Jurkat, Clone E6-1 (cell line): ENCODE measurements at regions not wholly inside any gene's neighbourhood (a gene's known extent, or its start where the extent isn't known, plus 50 kb on each side); places are given as distances from the start of the nearest gene placed in this dataset.

ENCODE experiments used
- DNase-seq: peaks from one replicate; pipeline ENCODE4 v3.0.0-alpha.2; 2011; ENCODE audit warnings: low read depth, low spot score
- H3K4me3 ChIP-seq: 2 replicates; pipeline ENCODE4 v1.5.1; 2011; ENCODE audit warnings: mild to moderate bottlenecking, low read length, control low read depth, moderate library complexity

DNA sequence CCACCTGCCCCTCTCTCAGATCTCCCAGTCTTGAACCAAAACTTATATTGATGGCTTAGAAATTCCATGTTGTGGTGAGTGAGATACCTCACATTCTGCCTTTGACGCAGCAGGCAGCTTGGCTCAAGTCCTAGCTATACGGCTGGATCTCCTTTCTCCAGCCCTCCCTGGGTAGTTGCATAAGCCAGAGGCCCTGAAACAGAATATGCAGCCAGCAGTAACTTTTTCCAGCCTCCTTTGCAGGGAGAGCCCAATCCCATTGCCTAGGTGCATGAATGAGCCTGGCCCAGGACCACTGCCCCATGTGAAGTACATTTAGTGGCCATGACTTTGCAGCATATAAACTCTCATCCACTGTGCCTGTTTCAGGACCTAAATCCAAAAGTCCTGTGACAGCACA, 202.2 kb upstream of the CDYL start:
- H3K4me3 ChIP-seq = no peak overlapping the region
- no peak for DNase-seq

DNA sequence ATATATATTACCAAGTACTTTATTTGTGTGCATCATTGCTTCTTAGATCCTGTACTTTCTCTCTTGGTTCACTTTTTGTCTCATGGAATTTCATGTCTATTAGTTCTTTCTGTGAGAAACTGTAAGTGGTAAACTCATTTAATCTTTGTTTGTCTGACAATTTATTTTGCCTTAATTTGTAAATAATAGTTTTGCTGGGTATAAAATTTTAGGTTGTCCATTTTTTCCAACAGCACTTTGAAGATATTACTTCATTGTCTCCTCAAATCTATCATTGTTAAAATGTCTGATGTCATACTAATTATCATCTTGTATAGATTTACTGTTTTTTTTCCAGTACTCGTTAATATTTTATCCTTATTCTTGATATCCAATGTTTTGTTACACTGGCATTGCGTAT, 205.2 kb upstream of the CDYL start:
- DNase-seq = no peak
- H3K4me3 ChIP-seq = no peak overlapping the region

DNA sequence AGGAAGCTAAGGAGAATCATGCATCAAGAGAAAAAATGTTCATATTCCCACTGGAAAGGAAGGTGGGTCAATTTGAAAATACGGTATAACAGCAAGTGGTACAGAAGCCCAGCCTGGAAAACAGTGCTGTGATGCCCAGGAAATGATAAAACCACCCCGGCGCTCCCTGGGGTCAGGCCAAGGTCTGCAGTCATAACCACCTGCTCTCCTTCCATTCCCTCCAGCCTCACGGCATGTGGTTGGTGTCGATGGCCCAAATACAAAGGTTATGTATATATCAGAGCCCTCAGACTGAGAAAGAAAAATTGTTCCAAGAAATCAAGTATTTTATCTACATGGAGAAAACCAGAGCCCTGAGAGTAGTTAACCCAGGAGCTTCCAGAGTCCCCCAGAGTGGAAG, 208.1 kb upstream of the CDYL start:
- DNase-seq = no peak
- no peak overlapping the region for H3K4me3 ChIP-seq

DNA sequence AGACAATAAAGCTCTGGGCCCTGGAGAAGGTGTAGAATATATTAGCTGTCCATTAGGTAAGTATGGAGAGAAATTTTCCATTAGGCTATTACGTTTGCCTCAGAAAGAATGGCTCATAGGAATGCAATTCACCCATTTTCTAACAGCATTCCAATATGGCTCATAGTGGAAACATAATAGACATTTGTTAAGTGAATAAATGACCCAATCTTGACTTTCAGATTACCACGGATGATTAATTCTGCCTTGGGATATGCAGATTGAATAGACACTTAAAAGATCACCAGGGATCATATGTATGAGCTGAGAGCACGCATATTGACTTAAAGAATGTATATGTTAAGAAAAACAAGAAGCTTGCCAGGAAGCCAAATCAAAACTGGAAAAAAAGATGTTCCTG, 209.1 kb upstream of the CDYL start:
- no peak for DNase-seq

DNA sequence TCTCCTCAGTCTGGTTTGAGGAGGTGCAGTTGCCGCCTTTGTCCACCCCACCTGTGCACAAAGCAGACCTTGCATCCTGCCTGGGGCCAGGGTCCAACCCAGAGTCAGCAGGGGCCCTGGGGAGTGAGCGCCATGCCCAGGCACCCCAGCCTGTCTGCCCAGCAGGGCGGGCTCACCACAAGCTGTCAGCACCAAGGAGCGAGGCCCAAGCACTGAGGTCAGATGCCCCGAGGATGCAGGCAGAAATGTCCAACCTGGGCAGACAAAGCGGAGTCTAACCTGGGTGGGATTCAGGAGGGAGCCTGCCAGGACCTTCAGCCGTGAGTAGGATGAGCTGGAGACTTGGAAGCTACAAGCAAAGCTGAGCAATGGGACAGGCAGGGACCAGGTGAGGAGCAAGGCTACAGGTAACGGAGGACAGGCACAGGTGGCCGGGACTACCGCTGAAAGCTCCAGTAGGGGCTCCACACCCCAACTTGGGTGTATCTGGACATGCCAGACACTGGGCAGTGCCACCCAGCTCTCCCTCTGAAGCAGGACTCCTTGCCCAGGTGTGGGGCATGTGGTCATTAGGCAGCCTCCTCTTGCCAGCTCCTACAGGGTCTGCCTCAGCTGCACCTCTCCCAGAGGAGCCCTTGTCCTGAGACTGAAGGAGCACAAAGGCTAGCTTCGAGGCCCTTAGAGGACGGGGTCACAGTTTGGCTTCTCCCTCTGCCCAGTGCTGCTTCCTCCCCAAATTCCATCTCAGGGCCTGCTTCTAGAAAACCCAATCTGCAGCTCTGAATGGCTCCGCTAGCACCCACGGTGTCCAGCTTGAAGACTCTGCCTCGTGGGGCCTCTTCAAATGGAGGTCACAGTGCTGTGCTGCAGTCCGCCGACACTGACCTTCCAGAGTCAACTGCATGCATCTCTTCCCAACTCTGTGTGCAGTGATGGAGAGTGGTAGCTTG, 210.6 kb upstream of the CDYL start:
- DNase-seq = no peak
- no peak overlapping the region for H3K4me3 ChIP-seq

More for the DNA sequence above, 209.1 kb upstream of the CDYL start:
- no peak overlapping the region for H3K4me3 ChIP-seq

DNA sequence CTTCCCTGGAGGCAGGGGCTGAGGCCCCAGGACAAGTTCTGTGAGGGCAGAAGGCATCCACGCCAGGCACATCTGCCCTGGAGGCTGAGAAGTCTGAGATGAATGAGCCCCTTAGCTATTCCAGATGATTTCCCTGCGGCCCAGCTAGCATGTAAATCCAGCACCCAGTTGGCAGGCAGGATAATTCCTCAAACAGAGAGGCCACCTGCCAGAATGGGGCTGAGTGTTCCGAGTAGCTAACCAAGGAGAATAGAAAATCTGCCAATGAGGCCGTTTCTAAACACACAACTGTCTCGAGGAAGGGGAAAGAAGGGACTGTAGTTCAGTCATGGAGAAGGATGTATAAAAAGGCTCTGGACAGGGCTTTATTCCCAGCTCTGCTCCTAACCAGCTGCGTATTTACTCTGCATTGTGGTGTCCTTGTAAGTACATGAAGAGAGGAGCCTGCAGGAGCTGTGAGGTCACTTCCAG, 211.4 kb upstream of the CDYL start:
- no peak overlapping the region for H3K4me3 ChIP-seq
- DNase-seq = no peak

DNA sequence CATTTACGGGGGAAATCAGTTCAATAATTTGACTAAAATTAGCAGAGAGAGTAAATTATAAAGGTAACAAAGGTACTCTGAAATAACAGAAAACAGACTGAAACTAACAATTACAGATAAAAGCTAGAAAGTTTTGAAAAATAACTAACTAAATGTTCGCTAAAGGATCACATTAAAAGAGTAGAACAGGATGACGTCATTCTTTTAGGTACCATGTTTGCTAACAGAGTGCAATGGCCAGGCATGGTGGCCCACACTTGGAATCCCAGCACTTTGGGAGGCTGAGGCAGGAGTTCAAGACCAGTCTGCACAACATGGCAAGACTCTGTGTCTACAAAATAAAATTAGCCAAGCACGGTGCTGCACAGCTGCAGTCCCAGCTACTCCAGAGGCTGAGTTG, 212.3 kb upstream of the CDYL start:
- H3K4me3 ChIP-seq = no peak overlapping the region
- no peak for DNase-seq

DNA sequence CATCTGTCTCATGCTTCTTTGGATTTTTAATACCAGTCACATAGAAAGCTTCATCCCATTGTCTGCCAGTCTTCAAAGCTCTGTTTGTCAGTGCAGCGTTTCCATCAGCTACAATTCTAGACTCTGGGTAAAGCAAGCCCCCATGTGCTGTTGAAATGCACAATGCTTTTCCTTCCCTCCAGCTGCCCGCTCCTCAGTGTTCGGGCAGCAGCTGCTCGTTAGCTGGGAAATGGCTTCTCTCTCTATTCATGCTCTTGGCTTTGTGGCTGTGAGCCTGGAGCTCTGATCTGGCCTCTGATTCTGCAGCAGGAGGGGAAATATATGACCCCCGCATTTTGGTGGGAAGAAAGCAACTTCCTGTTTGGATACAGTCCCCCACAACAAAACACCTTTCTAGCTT, 213.0 kb upstream of the CDYL start:
- no peak overlapping the region for H3K4me3 ChIP-seq
- DNase-seq = no peak

DNA sequence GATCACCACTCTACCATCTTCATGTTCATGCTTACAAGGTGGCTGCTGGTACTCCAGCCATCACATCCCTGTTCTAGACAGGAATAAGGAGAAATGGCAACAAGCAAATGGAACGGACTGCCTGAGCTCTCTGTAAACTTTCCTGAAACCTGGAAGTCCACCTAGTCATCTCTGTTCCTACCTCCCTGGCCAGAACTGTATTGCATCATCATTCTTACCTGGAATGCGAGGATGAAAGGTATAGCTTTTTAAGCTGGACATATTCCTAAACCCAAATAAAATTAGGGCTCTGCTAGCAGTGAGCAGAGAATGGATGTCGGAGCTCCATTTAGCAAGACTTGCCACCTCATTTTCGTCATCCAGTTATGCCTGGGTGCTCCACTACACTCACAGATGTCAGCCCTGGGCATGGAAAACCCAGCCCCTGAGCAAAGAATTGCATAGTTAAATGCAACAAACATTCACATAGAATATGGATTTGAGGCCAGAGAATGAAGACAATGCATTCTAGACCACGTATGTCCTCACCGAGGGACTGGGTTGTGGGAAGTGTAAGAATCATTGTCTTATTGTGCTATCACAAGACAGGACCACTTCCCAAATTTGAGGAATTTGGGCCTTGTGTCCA, 214.3 kb upstream of the CDYL start:
- no peak for DNase-seq
- H3K4me3 ChIP-seq = no peak overlapping the region

DNA sequence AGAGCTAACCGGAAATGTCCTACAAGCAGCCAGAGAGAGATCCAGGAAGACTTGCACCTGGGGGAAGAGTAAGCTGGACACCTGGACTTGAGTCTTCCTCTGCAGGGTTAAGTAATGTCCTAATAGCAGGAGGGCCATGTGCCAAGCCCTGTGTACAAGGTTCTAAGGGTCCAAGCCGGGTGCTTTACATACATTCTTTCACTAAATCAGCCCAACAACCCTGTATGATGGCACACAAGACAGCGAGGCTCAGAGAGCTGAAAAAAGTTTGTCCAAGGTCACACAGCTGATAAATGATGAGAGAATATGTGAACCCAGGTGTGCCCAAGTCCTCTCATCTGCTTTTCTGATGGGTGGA, 215.1 kb upstream of the CDYL start:
- no peak overlapping the region for H3K4me3 ChIP-seq
- no peak for DNase-seq

DNA sequence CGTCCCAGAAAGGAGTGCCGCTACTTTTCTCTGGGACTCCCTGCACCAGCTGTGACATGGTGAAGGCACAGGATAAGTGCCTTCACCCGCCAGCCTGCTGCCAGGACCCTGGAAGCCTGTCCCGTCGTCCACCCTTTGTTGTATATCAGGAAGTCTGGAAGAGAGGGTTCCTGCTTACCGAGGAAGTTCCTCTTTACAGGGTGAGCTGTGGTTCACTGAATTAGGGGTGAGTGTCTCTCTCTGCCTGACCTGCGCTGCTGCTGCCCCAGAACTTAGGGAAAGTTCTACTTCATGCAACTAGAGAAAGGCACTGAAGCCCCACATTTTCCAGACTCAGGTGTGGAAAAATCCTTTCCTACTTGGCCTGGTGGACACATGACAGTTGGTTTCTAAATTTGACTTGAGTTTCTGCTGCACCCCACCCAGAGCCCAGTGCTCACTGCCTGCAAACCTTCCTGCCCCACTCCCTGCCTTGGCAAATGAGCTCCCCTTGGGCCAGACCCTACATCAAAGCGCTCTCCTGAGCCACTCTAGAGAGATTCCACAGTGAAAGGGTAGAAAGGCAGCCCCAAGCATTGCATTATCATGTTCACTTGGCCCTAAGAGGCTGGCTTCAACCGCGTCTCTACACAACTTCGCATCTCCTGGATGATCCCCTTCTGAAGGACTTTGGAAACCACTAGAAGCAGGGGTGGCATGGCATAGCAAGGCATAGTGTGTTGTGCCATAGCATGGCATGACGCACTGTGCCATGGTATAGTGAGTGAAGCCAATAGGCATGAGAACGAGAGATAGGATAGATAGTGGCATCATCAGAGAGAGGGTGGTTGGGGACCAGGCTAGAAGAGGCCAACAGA, 215.8 kb upstream of the CDYL start:
- H3K4me3 ChIP-seq = no peak overlapping the region
- DNase-seq = no peak

DNA sequence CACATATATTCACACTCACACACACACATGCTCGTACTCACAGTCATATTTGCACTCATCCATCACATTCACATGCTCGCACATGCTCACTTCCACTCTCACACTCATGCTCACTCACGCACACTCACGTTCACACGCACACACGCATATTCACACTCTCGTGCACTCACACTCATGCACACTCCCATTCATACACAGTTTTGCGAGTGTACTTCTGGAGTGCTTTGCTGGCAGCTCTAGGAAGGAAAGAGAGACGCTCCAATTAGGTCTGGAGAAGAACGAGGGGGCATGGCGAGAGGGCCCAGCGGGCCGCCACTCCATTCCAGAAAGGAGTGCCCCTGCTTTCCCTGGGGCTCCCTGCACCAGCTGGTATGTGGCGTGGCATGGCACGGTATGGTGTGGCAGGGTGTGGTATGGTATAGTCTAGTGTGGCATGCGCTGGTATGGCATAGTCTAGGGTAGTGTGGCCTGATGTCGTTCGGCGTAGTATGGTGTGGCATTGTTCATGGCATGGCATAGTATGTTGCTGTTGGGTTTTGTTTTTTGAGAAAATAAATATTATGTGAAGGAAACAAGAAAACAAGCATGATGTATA, 216.8 kb upstream of the CDYL start:
- no peak for DNase-seq
- H3K4me3 ChIP-seq = no peak overlapping the region

DNA sequence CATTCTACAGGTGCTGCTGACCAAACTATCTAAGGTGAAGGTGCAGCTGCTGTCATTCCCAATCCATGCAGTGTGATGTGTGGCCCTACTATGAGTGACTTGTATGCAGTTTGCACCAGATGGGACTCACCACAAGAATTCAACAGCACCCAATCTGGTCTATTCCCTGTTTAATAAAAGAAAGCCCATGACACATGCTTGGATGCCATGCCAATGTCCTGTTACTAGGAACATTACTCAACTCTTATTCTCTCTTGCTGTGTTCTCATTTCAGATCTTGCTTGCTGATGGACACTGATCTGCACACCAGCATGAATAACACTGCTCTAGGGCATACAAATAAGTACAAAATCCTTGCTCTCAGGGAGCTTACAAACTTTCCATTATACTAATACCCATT, 221.6 kb upstream of the CDYL start:
- DNase-seq = no peak
- no peak overlapping the region for H3K4me3 ChIP-seq

DNA sequence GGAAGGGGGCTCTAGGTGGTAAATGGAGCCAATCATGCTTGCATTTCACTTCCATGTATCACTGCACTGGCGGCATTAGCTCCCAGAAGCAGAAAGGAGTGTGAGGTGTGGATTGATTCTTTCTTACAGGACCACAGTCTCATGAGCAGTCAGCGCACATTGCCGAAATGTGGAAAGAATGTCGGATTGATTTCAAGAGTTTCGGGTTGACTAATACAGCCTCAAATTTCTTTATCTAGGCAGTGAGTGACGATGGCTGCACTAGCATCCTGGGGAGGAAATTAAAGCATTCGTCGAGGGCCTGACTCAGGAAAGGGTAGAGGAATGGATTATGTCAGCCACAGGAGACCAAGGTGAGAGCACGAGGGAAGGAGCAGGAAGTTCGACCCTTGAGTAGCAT, 222.8 kb upstream of the CDYL start:
- no peak for DNase-seq
- no peak overlapping the region for H3K4me3 ChIP-seq

DNA sequence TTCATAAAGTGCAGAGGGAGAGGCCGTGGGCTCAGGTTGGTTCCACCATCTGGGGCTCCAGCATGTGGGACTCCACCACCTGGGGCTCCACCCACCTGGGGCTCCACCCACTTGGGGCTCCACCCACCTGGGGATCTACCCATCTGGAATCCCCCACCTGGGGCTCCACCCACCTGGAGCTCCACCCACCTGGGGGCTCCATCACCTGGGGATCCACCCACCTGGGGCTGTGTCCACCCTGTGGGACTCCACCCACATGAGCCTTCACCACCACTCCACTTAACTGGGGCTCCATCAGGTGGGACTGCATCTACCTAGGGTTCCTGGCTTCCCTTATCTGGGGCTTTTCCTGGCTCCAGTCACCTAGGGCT, 226.0 kb upstream of the CDYL start:
- H3K4me3 ChIP-seq = no peak overlapping the region
- DNase-seq = no peak

DNA sequence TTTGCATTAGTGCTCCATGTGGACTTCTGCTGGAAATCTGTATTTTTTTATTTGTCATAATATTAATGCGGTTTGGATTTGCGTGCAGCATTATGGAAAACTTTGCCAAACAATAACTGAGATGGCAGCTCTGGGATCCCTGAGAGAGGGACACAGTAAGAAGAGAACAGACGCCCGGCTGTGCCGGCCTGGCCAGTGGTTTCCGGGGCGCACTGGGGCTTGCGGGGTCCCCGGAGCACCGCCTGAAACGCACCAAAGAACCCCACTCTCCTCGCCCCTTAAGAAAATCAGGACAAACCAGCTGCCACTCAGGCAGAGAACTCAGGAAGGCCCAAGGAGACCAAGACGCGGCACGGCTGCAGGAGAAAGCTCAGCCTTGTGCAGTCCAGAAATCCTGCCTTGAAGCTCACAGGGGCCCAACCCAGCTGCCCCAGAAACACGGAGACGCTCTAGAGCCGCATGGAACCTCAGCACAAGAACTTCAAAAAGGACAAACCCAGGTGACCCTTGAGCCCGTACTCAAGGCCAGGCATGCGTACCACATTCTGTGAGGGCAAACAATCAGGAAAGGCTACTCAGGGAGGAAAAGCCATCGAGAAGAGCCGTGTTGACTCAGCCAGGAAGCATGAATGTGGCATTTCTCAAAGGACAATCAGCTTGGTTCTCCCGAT, 226.5 kb upstream of the CDYL start:
- no peak for DNase-seq

DNA sequence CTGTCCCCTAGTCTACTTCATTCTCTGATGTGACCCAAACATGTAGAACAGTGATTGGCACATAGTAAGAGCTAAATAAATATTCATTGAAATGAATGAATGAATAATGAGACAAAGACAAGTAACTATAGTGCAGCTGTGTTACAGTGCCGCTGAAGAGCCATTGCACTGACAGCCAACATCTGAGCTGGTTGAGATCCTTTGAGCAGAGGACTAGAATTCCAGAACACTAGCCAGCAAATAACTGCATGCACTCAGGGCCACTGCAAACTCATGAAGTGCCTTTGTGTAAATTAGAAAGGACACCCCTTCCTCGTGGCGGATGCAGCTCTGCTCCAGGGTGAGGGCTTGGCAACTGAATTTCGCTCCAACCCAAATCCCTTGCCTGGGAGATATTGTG, 230.3 kb upstream of the CDYL start:
- no peak for DNase-seq
- H3K4me3 ChIP-seq = no peak overlapping the region

More for the DNA sequence above, 226.5 kb upstream of the CDYL start:
- no peak overlapping the region for H3K4me3 ChIP-seq

DNA sequence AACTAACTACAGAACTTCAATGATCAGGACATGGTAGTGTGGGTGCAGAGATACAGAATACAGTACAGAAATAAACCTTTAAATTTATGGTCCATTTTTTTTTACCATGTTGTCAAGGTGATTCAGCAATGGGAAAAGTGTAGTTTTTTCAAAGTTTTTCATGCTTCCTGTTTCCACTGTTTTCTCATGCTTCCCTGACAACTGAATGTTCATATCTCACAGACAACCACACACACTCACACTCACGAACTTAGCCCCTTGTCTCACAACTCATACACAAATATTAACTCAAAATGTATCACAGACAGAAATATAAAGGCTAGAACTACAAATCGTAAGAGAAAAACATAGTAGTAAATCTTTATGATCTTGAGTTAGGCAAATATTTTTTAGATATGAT, 232.6 kb upstream of the CDYL start:
- no peak for DNase-seq

DNA sequence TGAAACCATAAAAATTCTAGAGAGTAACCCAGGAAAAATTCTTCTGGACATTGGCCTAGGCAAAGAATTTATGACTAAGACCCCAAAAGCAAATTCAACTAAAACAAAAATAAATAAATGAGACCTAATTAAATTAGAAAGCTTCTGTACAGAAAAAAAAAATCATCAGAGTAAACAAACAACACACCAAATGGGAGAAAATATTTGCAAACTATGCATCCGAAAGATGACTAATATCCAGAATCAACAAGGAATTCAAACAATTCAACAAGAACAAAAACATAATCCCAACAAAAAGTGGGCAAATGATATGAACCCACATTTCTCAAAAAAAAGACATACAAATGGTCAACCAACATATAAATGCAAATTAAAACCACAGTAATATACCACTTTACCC, 242.6 kb upstream of the CDYL start:
- no peak overlapping the region for H3K4me3 ChIP-seq
- no peak for DNase-seq

More for the DNA sequence above, 232.6 kb upstream of the CDYL start:
- no peak overlapping the region for H3K4me3 ChIP-seq
